ENCODE measurements at regions not wholly inside any gene's neighbourhood (a gene's known extent, or its start where the extent isn't known, plus 50 kb on each side); places are given as distances from the start of the nearest gene placed in this dataset.

DNA sequence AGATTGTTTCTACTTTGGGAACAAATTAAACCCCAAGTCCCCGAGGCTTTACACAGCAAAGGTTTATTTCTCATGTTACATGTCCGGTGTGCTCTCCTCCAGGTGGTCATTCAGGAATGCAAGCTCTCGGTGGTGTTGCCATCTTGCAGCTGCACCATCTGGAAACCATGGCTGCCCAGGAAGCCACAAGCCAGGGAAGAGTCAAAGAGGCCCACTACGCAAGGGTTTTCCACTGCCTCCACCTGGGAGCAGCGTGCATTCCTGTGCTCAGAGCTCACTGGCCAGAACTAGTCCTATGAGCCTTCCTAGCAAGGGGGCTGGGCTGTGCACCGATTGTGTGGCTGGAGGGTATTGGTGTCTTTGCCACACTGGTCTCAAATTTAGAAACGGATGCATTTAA, 128.8 kb upstream of the FOXF1 start:
- ChIA-PET POLR2A (no interaction called here), CTCF (interaction anchor here (1.1 to 1.4 kb wide), 2 partner anchors 14 to 39 kb away, joined by 3 to 4 read pairs; no protein-coding TSS in a partner anchor)
- Histone ChIP-seq H3K27ac (ENCODE audit: insufficient read depth, low read depth, low read length) (no peak overlapping the region), H2AFZ (ENCODE audit: low read depth, low read length) (no peak overlapping the region), H3K27me3 (ENCODE audit: control insufficient read depth in 2 of 2, insufficient read depth in 2 of 2, low read length in 2 of 2) (no peaks in the 10 kb centered on the region), H3K9me3 (replicated peaks; ENCODE audit: control insufficient read depth, insufficient read depth, low read length) (no peaks in the 10 kb centered on the region), H3K9ac (replicated peaks; ENCODE audit: extremely low read depth, insufficient read depth, low read length) (no peak overlapping the region), H3K9me1 (replicated peaks; ENCODE audit: control insufficient read depth, extremely low read depth, insufficient read depth, low read length) (no peaks in the 10 kb centered on the region), H4K20me1 (replicated peaks; ENCODE audit: control insufficient read depth, extremely low read depth, insufficient read depth, low read length) (no peaks in the 10 kb centered on the region), H3K4me1 (ENCODE audit: control insufficient read depth, extremely low read depth, insufficient read depth, low read length) (peaks cover 5% of the 10 kb centered on the region), H3K4me2 (ENCODE audit: insufficient read depth, low read length) (no peak overlapping the region), H3K36me3 (ENCODE audit: control insufficient read depth in 2 of 2, extremely low read depth in 1 of 2, insufficient read depth in 2 of 2, low read length in 2 of 2) (no peaks in the 10 kb centered on the region), H3K79me2 (ENCODE audit: control insufficient read depth, insufficient read depth, low read length) (no peaks in the 10 kb centered on the region), H3K4me3 (replicated peaks in 1 of 3; ENCODE audit: insufficient read depth in 1 of 3, low read depth in 1 of 3, low read length in 3 of 3) (no peak overlapping the region)
- intact Hi-C loops (cut with micrococcal nuclease) (loop anchor here (10.0 kb wide), 1 partner anchor 453 kb away; no protein-coding TSS in a partner anchor), dilution Hi-C loops (cut with MboI; ENCODE audit: extremely low pct_ligation_motif_present, low sequenced_read_pairs) (no loop called here)
- TF ChIP-seq FOS (IDR thresholded peaks at IDR 0.05; ENCODE audit: borderline replicate concordance, insufficient read depth, low read length): no peak
- TF ChIP-seq, protein P1, sequence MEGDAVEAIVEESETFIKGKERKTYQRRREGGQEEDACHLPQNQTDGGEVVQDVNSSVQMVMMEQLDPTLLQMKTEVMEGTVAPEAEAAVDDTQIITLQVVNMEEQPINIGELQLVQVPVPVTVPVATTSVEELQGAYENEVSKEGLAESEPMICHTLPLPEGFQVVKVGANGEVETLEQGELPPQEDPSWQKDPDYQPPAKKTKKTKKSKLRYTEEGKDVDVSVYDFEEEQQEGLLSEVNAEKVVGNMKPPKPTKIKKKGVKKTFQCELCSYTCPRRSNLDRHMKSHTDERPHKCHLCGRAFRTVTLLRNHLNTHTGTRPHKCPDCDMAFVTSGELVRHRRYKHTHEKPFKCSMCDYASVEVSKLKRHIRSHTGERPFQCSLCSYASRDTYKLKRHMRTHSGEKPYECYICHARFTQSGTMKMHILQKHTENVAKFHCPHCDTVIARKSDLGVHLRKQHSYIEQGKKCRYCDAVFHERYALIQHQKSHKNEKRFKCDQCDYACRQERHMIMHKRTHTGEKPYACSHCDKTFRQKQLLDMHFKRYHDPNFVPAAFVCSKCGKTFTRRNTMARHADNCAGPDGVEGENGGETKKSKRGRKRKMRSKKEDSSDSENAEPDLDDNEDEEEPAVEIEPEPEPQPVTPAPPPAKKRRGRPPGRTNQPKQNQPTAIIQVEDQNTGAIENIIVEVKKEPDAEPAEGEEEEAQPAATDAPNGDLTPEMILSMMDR (IDR thresholded peaks at IDR 0.05; ENCODE audit: extremely low read depth in 1 of 2, insufficient read depth in 1 of 2, low read depth in 1 of 2, low read length in 2 of 2): no peak
- TF ChIP-seq POLR2A (IDR thresholded peaks at IDR 0.05; ENCODE audit: low read depth, low read length): no peak
- no peak for TF ChIP-seq EZH2 (IDR thresholded peaks at IDR 0.05; ENCODE audit: borderline replicate concordance, low read depth, low read length, severe bottlenecking)
- TF ChIP-seq, protein P2, sequence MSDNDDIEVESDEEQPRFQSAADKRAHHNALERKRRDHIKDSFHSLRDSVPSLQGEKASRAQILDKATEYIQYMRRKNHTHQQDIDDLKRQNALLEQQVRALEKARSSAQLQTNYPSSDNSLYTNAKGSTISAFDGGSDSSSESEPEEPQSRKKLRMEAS (IDR thresholded peaks at IDR 0.05; ENCODE audit: insufficient read depth, insufficient read length): no peak
- FAIRE-seq (no peak), DNase-seq (ENCODE audit: low read depth, low spot score) (no peak)
- BruUV-seq (replicated peaks): no TSS peak

Data from endothelial cell of umbilical vein (primary cell).